GM21619 (cell line): ENCODE measurements at regions not wholly inside any gene's neighbourhood (a gene's known extent, or its start where the extent isn't known, plus 50 kb on each side); places are given as distances from the start of the nearest gene placed in this dataset.
A peak's percentile ranks its signal among the peaks of the same experiment; 100 is the strongest.

Experiments used
- ATAC-seq: cut with Tn5 transposase; IDR thresholded peaks from one replicate; pipeline ENCODE4 v1.9.1; 2021; ENCODE audit not compliant: unreplicated experiment

DNA sequence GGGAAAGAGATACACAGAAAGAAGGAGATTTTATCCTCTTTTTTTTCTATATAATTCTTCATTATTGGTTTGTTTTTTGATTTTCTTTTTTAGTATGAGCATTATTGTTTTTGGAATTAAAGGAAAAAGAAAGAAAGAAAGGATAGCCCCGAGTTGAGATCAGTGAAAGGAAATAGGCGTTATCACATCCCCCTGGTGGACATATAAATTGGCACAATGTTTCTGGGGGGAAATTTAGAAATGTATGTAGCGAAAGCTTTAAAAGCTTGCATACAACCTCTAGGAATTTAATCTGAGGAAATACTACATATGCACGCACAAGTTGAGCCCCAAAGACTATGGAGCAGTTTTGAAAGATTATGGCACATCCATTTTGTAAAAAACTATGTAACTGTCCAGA lies 226.3 kb upstream of the LDB2 start:
- ATAC-seq: no peak

DNA sequence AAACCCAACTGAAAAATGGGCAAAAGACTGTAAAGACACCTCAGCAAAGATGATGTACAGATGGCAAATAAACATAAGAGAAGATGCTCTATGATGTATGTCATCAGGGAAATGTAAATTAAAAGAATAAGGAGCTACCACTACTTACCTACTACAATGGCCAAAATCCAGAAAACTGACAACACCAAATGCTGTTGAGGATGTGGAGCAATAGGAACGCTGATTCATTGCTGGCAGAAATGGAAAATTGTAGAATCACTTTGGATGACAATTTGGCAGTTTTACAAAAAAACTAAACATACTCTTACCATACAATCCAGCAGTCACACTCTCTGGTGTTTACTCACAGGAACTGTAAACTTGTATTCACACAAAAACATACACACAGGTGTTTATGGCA lies 222.3 kb upstream of the LDB2 start:
- no peak for ATAC-seq

DNA sequence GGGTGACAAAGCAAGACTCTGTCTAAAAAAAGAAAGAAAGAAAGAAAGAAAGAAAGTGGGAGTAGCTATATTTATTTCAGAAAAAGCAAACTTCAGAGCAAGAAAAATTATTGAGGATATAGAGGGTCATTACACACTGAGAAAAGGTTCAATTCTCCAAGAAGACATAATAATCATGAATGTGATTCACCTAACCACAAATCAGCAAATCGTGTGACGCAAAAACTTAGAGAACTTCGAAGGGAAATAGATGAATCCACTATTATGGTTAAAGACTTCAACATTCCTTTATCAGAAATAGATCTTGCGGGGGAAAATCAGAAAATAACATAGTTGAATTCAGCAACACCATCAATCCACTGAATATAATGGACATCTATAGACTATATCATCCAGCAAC lies 219.3 kb upstream of the LDB2 start:
- no peak for ATAC-seq

DNA sequence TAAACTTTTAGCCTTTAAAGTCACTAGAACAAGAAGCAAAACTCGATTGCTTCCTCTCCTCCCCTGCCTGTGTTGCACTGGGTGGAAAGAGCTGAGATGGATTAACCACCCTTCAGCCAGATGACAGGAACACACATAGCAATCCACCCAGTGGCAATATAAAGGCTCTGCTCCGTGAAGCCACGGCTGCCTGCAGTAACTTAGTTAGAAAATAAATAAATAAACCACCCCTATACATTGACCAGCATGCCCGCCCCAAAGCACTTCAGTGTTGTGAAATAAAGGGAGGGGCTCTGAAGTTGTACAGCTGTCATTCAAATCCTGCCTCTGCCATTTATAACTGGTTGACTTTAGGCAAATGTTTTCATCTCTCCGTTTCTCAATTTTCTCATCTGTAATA lies 217.1 kb upstream of the LDB2 start:
- no peak for ATAC-seq

DNA sequence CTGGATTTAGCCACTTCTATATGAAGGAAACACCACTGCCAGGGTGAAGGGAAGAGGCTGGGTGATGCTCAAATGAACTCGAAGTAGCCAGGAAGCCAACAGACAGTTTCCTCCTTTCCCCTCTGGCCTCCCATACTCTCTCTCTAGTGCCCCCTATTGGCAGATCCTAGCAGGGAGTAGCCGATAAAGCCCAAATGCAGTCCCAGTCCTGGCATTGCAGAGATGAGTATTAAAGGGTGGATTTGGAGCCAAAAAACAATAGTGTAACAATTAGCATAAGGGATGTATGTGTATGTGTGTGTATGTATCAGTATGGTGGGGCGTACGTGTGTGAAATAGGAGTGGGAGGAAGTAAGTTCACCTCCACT lies 213.8 kb upstream of the LDB2 start:
- ATAC-seq: no peak

DNA sequence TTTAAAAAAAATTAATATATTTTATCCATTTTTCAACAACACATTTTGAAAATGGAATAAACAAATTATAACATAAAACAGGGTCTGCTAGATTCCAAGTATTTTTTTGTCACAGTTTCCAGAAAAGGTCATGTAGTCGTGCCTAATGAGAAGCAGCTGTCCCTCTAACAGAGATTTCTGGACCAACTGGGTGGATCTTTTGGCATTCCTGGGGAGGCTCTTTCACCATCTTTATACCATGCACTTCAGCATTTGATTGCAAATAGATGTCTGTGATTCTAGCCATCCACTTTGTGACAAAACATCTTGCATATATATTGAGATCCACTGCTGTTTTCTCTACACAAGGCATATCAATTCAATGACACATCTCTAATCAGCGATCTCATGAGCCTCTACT lies 210.7 kb upstream of the LDB2 start:
- no peak for ATAC-seq

DNA sequence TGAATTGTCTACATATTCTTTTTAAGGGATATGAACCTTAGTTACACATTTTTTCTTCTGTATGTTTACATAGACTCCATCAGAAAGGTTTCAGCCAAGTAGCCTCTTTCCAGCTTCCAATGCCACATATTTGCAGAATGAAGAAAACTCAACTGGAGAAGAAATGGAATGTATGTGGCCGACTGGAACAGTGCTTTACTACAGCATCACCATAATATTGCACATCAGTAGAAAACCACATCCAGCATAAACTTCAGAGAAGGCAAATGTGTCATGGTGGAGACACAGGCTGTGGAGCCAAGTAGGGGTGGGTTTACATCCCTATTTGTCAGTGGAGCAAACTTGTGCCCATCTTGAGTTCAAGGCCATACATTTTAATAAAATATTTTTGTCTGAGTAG lies 204.8 kb upstream of the LDB2 start:
- no peak for ATAC-seq

DNA sequence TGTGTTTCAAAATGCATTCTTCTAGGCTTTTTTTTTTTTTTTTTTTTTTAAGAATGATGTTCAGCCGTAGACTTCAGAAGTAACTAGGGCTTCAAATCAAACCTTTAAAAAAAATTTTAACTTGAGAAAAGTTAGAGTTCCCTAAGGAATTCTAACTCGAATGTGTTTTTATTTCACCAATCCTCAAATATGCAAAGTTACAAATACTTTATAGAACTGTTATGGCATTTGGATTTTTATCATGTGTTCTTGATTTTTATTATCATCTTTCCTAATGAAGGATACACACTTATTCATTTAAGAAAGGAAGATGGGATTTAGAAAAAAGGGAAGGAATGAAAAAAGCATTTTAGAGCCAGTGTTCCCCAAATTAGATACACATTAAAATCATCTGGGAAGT lies 200.6 kb upstream of the LDB2 start:
- ATAC-seq: no peak

DNA sequence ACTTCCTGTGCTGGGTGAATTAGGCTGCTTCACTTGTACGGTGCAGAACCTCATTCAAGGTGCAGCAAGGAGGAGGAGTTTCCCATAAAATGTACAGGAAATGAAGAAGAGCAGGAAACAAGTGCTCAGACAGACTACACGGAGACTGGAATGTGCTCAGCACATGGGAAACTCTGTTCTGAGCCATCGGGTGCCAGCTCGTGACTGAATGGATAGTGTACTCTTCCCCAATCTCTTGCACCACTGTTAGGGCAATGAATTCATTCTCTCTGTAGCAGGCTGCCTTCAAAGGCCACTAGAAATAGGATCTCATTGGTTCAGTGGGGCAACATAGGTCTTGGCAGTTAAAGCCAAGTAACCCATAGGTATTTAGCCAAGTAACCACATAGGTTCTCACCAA lies 200.0 kb upstream of the LDB2 start:
- ATAC-seq: no peak

DNA sequence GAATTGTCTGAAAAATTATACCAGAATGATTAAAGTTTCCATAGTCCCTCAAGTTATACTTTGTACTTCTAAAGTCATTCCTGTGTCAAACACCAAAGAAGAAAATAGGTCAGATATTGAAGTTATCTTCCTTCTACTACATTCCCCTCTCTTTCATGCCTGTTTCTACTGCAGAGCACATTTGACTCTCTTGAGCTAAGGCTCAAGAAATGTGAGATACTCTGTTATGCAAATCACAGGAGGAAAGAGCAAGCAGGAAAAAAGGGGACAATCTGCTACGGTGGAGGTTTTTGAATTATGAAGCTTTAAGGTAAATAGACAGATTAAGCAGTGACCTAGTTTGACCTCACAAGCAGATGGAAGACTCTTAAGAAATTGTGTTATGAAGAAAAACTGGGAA lies 198.9 kb upstream of the LDB2 start:
- no peak for ATAC-seq

DNA sequence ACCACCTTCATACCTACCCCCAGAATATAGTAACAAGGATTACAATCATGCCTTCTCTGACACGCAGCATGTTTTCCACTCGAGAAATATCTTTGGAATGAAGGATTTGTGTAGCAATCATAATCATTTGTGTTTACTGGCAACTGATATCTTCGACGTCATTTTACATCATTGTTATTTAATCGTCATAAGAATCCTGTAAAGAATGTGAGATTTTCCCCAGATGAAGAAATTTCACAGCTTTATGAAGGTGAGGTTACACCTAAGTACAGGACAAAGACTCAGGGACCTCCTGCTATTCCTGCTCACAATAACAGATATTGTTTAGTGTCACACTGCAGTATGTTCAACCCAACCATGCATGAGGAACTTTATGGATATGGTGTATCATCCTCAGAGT lies 198.2 kb upstream of the LDB2 start:
- ATAC-seq: no peak

DNA sequence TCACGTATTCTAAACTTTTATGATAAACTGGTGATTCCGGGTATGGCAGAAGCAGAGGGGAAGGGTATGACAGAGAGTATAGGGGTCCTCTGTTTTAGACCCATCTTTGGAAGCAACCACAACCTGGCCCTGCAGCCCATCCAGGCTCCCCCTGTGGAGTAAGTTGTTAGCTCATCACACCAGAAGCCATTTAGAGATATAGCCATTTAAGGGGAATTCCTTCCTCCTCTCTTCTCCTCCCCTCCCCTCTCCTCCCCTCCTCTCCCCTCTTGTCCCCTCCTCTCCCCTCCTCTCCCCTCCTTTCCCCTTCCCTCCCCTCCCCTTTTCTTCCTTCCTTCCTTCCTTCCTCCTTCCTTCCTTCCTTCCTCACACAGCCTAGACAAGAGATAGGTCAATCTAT lies 197.3 kb upstream of the LDB2 start:
- ATAC-seq: no peak

DNA sequence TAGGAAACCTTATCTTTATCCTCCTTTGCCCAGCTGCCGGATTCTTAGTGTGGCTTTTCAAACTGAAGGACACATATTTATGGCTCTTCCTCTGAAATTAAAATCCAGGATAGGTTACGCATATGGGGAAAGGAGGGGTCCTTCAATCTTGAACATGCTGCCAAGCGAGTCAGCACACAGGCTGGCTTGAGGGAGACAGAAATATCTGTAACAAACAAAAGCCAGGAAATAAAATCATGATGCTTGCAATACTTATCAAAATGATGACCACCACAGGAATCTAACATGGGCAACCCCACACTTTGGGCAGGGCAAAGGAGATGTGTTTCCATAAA lies 196.4 kb upstream of the LDB2 start:
- no peak for ATAC-seq

DNA sequence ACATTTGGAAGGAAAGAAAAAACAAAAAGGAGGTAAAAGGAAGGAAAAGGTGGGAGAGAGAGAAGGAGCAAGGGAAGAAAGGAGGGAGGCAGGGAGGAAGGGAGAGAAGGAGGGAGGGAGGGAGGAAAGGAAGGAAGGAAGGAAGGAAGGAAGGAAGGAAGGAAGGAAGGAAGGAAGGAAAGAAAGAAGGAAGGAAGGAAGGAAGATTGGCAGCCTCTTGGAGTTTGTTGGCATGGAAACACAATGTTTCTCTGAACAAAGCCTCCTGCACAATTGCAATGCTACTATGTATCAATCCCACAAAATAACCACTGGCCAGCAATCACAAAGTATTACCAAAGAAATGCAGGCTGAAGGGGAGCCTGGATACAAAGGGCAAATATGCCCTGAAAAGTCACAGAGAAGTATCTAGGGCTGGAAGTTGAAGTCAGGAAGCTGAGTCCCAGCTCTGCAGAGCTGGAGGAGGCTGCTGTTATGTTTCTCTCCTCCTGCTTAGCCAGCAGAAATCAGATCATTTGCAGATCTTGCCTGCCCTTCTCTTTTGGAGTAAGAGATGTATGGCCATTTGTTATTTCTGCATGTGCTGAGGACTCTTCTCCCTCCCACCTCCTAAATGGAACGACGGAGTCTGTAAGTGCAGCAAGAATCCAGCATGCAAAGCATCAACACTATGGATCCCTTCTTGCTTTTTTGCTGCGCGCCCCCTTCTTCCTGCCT lies 195.9 kb upstream of the LDB2 start:
- ATAC-seq: no peak

DNA sequence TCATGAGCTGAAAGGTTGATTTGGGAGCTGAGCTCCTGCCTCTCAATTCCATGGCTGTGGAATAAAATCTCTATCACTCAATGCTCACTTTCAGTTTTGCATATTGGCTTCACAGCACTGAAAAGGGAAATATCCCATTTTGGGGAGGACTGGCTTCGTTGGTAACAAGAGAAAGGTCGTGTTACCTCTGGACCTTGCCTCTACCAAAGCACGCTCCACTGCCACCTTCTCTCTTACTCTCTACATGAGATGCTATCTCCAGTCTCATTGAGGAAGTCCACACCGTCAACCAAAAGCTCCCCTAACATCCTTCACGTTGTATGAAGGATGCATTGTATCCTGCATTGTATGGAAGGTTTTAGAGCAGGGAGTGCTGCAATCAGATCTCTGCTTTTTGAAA lies 195.0 kb upstream of the LDB2 start:
- no peak for ATAC-seq

DNA sequence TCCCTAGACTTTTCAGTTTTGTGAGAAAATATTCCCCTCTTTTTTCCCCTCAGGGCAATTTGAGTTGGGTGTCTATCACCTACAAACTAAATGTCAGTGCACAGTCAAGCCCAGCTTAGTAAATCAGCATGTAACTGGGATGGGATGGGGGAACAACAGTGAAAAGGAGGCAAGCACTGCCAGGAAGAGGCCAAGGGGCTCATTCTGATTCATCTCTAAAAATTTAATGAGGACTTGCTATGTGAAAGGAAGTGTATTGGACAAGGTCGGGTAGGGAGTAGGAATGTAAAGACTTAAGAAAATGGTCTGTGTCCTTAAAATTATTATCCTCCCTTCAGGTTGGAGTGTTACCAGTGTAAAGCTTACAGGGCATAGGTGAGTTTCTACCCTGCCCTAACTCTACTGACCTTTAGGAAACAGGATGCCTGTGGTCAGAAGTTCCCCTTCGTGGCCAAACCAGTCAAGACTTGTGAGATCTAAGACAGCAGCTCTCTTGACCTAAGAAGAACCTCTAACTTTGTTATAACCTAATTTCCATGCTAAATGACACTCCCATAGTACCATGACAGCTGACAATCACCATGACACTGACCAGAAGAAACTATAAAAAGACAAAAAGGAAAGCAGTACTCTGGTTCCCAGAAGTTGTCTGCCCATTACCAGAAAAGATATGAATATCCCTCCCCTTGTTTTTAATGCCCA lies 194.4 kb upstream of the LDB2 start:
- ATAC-seq: peak; percentile 90

DNA sequence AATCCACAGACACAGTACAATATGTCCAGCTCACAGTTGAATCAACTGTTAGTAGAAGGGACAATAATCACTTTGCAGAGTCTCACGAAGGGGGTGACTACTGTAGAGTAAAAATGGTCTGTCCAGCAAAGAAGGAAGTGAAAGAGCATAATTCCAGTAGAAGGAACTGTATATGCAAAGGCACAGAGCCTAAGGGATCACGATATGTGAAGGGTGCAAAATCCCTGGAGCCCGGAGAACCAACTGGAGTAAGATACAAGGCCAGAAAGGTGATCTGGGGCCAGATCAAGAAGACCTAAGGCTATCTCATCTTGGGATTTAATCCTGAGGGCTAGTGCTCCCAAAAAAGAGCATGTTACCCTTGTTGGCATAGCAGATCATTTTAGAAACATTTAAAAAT lies 192.7 kb upstream of the LDB2 start:
- ATAC-seq: no peak

DNA sequence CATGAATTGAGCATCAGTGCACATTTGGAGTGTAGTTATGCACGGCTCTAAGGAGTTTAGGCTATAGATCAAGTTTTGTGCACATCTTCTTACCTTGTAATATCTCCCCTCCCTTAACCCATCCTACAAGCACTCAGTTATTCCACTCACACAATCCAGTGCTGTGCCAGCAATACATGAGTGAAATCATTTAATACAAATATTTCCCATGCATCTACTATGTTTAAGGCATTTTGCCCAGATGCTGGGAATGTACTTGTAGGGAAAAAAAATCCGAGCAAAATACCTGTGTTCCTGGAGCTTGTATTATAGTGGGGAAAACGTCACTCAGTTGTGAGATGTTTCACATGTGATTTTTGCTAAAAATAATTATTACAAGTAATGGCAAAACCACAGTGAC lies 191.6 kb upstream of the LDB2 start:
- ATAC-seq: no peak

DNA sequence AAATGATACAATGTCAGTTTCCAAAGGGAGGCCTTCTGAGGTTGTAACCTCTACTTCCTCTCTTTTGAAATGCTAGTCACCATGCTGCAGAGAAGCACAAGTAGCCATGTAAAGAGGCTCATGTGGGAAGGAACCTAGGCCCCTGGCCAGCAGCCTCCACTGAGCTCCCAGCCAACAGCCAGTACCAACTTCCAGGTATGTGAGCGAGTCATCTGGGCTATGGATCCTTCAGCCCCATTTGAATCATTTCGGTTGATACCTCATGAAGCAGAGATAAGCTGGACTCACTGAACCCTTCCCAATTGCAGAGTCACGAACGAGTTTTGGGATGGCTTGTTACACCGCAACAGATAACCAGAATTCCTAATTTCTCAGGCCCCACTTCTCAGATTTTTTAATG lies 187.0 kb upstream of the LDB2 start:
- no peak for ATAC-seq

DNA sequence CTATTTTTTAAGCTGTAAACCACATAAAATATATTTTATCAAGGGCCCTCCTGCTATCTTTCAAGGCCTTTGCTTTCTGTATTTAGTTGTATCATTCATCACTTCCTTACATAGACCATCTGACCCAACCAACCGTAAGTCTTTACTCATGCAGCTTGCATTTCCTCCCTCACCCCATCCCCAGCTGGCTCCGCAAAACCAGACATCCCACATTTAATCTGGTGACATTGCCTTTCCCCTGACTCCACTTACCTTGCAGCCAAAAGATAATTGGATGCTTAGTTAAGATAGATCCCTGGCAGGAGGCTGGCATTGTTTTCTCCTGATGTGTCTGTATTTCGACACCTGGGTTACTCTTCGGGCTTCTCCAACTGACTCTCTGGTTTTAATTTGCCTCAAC lies 183.7 kb upstream of the LDB2 start:
- no peak for ATAC-seq

DNA sequence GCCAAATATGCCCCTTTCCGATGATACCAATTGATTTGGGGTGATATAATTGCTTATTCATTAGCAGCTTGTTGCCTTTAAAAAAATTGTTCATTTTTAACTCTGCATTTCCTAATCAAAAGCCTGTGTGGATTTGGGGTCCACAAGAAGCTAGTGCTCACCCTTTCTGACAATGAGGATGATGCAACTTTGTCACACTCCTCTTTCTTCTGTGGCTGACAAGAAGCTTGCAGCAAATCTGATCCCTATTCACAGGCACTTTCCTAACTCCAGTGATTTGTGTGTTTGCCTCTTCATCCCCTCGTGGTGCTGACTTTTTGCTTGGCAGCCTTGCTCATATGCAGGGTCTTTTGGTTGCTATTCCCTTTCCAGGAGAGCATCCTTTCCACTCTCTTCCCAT lies 182.7 kb upstream of the LDB2 start:
- no peak for ATAC-seq

DNA sequence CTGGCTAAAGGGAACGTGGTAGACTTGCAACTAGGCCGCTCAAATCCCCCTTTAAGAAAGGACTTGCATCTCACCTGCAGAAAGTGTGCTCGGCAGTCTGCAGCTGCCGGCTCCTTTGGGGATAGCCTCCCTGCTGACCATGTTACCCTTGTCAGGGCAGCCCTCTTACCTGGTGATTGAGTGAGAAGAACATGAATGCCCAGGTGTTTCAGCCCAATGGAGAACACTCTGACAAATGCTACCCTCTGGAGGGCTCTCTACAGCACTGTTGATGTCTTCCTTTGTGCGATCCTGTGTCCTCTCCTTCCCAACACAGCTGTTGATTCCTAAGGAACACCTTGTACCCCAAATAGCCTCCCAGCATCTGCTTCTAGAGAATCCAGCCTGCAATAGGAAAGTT lies 178.7 kb upstream of the LDB2 start:
- no peak for ATAC-seq

DNA sequence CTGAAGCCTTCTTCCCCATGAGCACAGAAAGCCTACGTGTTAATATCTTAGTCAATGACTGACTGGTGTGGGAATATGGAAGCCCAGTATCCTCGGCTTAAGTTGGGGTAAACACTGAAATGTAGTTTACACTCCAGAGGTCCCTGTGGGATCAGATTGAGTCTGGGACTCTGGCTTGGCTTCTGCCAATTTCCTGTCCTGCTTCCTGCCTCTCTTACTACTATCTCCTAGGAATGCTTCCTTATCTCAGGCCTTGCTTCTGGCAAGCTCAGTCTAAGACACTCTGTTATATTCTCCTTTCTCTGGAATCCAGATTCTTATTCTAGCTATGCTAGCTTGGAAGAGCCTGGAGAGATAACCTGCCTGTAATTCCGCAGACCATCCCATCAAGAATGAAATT lies 174.0 kb upstream of the LDB2 start:
- no peak for ATAC-seq
